ENCODE measurements at regions not wholly inside any gene's neighbourhood (a gene's known extent, or its start where the extent isn't known, plus 50 kb on each side); places are given as distances from the start of the nearest gene placed in this dataset.

- DNase-seq (ENCODE audit: extremely low read depth in 1 of 4, low spot score in 3 of 4) (no peak), ATAC-seq (no peak), FAIRE-seq (no peak)
- TF ChIP-seq ZNF586 (CRISPR knock-in tag; conservative IDR thresholded peaks at IDR 0.05) (no peak), SPI1 (IDR thresholded peaks at IDR 0.05; ENCODE audit: borderline replicate concordance, low read depth, low read length) (no peak), KAT2B (IDR thresholded peaks at IDR 0.05; ENCODE audit: low read depth, low read length) (no peak), KDM5B (IDR thresholded peaks at IDR 0.05; ENCODE audit: insufficient replicate concordance, low read depth, low read length) (no peak), TFAP4 (CRISPR knock-in tag; IDR thresholded peaks at IDR 0.05; ENCODE audit: borderline replicate concordance) (no peak), LCOR (CRISPR knock-in tag; IDR thresholded peaks at IDR 0.05) (no peak), ZNF146 (CRISPR knock-in tag; IDR thresholded peaks at IDR 0.05; ENCODE audit: unreplicated experiment) (no peak), ZNF174 (CRISPR knock-in tag; IDR thresholded peaks at IDR 0.05) (no peak), ZNF644 (tag; IDR thresholded peaks at IDR 0.05; ENCODE audit: low read depth) (no peak)
- TF ChIP-seq, protein P1, sequence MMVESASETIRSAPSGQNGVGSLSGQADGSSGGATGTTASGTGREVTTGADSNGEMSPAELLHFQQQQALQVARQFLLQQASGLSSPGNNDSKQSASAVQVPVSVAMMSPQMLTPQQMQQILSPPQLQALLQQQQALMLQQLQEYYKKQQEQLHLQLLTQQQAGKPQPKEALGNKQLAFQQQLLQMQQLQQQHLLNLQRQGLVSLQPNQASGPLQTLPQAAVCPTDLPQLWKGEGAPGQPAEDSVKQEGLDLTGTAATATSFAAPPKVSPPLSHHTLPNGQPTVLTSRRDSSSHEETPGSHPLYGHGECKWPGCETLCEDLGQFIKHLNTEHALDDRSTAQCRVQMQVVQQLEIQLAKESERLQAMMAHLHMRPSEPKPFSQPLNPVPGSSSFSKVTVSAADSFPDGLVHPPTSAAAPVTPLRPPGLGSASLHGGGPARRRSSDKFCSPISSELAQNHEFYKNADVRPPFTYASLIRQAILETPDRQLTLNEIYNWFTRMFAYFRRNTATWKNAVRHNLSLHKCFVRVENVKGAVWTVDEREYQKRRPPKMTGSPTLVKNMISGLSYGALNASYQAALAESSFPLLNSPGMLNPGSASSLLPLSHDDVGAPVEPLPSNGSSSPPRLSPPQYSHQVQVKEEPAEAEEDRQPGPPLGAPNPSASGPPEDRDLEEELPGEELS (CRISPR knock-in tag; IDR thresholded peaks at IDR 0.05; ENCODE audit: borderline replicate concordance), result no peak
- intact Hi-C loops (cut with micrococcal nuclease) (no loop called here), in situ Hi-C loops (cut with MboI) (no loop called here)
- POLR2A ChIA-PET, result interaction anchor here (1.2 kb wide), 1 partner anchor 15 kb away, joined by 3 read pairs; no protein-coding TSS in a partner anchor
- WGBS (ENCODE audit: insufficient coverage, low coverage, missing lambda C conversion rate), result 9% methylated on average over 3 of the region's 3 CpGs
- no peaks in the 10 kb centered on the region for H3K4me1 ChIP-seq (replicated peaks in 1 of 2; ENCODE audit: control insufficient read depth in 2 of 2, insufficient read depth in 2 of 2, low read length in 2 of 2)
- H3K36me3 ChIP-seq (ENCODE audit: control insufficient read depth, insufficient read depth, low read length), result no peaks in the 10 kb centered on the region
- H3K27me3 ChIP-seq (ENCODE audit: control insufficient read depth in 2 of 2, insufficient read depth in 2 of 2, low read length in 2 of 2), result peaks cover 0 to 2% of the 10 kb centered on the region in 2 experiments; a peak in 1 of 5 replicates
- BruUV-seq (replicated peaks), result no TSS peak
- no peak overlapping the region for H3K9ac ChIP-seq (ENCODE audit: insufficient read depth in 1 of 2, low read depth in 2 of 2, low read length in 2 of 2)
- no peak overlapping the region for H2AFZ ChIP-seq (ENCODE audit: low read depth, low read length)
- H3K4me3 ChIP-seq, result no peak overlapping the region
- H3K79me2 ChIP-seq (ENCODE audit: control insufficient read depth, insufficient read depth, low read length), result no peaks in the 10 kb centered on the region
- CTCF ChIA-PET (ENCODE audit: low intra/inter-chr PET ratio), result no interaction called here
- 0 out of 2 replicates have a peak, but pooled peaks cover 2% of the 10 kb centered on the region for H3K9me3 ChIP-seq (replicated peaks; ENCODE audit: control insufficient read depth, insufficient read depth, low read depth, low read length)
- H4K20me1 ChIP-seq (replicated peaks; ENCODE audit: control insufficient read depth, insufficient read depth, low read length), result no peaks in the 10 kb centered on the region
- no peak overlapping the region for H3K4me2 ChIP-seq (ENCODE audit: insufficient read depth, low read length)
- no peaks in the 10 kb centered on the region for H3K9me1 ChIP-seq (ENCODE audit: control insufficient read depth, insufficient read depth, low read length)
- no peak overlapping the region for H3K27ac ChIP-seq (ENCODE audit: extremely low read depth, low read depth, low read length)
Measured at GRCh38 chr5:68528821-68529273, 313.3 kb downstream of the PIK3R1 start.

All from K562 (cell line).